GM21529 (cell line): ENCODE measurements at regions not wholly inside any gene's neighbourhood (a gene's known extent, or its start where the extent isn't known, plus 50 kb on each side); places are given as distances from the start of the nearest gene placed in this dataset.
"Not testable (repeated sequence)": the region's sequence is repeated elsewhere in the genome, so short reads cannot be mapped to it uniquely, and the experiment has no call there.

ENCODE experiments used
- ATAC-seq: cut with Tn5 transposase; IDR thresholded peaks from one replicate; pipeline ENCODE4 v1.9.1; 2021; ENCODE audit not compliant: unreplicated experiment

DNA sequence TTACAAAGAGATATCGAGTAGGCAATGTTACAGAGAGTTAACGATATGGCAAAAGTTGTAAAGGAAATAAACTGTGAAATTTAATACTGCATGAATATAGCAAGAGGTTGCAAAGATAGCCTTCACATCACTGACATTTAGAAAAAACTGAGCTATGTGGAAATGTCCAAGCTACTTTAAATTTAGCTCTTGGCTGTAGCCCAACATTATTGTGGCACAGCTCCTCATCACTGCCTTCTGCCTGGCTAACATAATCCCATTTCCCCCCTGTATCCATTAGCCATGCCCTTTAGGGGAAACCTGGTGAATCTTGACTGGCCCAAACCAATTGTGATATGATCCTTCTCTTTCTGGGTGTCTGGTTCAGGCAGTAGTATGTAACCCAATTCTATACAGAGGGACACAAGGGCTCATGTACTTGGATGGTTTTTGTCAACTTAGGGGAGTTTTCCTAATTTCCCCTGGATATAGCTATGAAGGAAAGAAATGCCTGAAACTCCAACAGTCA is 115.4 kb downstream of the PFDN4 start:
- no peak for ATAC-seq

DNA sequence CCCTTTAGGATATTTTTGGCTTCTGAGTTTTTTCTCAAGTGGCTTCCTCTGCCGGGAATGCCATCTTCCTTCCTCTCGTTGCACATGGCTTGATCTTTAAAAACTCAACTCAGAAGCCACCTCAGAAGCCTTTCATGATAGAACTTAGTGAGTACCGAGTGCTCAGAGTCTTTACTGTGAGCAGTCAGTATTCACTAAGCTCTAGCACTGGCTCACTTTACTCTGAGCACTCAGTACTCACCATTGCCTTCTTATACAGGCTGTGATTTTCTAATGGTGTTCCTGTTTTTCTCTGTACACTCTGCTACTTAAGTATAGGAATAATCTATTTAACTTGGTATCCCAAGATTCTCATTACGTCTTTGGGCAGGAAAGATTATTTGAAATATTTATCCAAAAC is 116.2 kb downstream of the PFDN4 start:
- ATAC-seq: no peak

DNA sequence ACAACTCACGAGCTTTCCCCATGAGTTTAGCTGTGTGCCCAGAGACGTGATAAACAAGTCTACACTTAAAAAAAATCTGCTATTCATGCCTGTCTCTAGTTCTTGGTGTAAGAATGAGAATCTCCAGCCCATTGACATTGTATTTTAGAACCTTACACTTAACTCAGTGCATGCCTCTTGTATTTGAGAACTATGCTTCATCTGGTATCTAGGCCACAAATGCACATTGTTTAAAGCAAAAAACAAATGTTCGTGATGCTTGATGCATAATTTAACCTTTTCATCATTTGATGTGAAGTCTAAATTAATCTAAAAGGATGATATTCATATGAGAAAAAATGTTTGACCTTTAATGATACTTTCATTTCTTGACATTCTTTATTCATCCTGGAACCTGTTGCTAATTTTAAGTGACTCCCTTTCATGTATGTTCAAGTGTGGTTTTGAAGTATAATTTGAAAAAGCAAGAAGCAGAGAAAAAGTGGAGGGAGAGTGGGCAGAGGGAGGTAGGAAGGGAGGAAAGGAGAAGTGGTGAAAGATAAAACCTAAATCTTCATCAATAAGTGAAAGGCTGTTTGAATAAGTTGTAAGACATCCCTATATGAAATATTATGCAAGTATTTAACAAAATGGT is 116.9 kb downstream of the PFDN4 start:
- ATAC-seq: no peak

DNA sequence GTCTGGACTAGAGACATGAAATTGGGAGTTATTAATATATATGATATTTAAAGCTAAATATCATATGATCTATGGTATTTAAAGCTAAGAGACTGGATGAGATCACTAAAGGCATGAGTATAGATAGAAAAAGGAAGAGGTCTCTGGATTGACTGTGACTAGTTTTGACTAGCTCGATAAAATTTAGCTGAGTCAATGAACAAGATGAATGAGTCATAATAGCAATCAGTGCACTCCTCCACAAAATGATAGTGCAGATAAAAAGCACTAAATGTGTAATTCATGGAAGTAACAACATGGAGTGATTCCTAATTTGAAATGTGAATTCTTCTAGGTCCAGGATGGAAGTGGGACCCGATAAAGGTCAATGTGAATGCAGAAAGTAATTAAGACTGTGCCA is 127.4 kb downstream of the PFDN4 start:
- no peak for ATAC-seq

DNA sequence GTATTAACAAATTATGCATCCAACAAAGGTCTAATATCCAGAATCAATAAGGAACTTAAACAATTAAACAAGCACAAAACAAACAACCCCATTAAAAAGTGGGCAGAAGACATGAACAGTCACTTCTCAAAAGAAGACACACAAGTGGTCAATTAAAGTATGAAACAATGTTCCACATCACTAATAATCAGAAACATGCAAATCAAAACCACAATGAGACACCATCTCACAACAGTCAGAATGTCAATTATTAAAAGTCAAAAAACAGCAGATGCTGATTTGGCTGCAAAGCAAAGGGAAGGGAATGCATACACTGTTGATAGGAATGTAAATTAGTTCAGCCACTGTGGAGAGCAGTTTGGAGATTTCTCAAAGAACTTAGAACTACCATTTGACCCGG is 129.3 kb downstream of the PFDN4 start:
- ATAC-seq: no peak

DNA sequence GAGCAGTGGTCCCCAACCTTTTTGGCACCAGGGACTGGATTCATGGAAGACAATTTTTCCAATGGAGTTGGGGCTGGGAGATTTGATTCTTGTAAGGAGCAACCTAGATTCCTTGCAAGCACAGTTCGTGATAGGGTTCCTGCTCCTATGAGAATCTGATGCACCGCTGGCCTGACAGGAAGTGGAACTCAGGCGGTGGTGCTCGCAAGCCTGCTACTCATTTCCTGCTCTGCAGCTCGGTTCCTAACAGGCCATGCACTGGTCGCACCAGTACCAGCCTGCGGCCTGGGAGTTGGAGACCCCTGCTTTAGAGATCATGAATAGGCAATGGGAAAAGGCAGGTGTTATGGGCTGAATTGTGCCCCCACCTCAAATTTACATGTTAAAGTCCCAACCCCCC is 131.2 kb downstream of the PFDN4 start:
- no peak for ATAC-seq

DNA sequence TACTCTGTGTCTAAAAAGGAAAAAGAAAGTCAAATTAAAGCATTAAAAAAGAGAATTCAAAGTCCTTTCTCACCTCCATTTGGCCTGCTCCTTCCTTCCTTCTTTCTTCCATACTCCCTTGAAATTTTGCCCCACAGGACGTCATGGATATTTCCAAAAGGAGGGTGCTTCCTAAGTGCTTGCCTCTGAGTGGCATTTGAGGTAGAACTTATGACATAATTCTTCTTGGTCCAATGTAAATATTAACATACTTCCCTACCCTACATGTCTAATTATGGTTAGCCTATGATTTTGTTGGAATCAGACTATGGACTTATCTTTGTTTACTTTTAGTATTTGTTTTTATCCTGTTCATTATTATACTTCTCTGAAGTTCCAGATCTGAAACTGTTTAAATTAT is 132.3 kb downstream of the PFDN4 start:
- ATAC-seq: no peak

DNA sequence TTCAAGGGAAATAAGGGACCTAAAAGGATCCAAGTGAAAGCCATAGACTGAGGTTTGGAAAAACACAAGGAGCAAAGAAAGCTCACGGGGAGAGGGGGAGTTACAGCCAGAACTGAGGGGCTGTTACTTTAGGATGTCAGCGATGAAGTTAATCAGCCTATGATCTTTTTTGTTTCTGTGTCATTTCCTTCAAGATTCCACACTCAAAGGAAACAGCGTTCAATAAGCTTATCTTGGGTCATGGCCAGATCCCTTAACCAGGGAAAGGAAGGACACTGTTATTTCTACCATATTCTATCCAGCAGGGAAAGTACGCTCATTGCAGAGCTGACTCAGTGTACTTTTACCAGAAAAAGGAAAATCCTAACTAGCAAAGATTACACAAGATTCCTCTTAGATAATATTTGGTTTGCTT is 132.8 kb downstream of the PFDN4 start:
- ATAC-seq: no peak

DNA sequence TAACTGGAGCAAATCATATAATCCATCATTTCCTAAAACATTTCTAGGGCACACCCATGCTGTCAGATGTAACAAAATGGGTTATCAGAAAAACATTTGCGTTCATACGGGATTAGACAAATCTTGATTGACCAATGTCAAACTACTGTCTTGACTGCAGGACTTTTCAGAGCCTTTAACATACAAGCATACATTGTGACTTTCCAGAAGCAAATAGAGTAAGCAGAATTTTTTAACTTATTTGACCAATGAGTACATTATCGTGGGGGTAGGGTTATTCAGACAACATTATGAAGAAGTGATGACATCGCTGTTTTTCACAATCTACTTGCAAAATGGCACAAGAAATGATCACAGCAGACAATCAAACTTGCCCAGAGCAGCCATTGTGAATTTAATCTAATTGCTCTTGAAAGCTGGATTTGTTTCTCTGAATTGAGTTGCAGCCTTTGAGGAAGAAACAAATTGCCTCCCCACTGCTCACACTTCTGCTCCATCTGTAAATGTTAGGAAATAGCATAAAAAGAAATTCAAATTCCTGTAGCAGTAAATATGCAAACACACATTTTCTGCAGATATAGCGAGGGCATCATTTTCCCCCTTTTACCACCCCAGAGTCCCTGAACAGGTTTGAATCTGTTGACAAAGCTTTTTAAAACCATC is 133.0 kb upstream of the DOK5 start:
- no peak for ATAC-seq

DNA sequence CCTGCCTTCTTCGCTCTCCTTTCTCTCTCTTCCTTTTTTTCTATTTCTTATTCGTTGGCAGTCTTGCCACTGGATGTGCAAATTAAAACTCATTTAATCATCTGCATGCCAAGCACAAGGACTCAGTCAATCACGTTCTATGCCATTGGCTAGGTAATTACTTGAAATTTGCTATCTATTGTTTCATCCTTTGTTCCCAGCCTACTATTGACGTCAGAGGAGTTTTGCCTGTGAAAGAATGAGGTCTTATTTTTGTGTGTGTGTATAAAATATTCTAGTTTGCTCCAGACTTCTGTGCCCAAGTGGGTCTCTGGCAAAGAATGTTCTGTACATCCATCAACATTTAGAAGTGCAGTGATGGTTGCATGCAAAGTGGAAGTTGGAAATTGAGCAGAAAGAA is 132.3 kb upstream of the DOK5 start:
- no peak for ATAC-seq

DNA sequence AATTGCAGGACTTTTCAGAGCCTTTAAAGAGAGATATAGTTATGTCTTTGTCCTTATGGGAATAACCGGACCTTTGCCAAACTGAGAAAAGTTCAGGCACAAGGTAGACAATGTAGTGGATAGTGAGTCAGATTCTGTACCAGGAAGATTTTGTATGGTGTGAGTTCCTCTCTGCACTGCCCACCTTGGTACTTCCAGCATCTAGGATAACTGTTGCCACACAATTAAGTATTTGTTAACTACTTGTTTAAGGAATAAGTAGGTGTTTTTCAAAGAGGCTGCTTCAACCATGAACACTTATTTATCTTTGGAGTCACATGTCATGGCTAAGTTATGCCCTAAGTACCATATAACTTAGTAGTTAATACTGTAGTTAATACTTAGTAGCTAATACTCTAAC is 131.8 kb upstream of the DOK5 start:
- ATAC-seq: no peak

DNA sequence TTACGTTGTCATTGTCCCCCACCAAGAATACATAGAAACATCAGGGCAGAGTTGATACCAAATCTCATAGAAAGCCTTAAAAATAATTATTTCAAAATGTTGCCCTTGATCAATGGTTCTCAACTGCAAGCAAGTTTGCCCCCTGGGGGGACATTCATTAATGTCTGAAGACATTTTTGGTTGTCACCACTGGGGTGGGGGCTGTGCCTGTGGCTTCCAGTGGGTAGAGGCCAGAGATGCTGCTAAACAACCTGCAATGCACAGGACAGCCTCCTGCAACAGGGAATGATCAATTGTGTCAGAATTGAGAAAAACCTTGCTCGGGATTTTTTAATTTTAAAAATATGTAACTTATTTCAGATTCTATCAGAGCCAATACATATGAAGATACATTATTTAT is 130.6 kb upstream of the DOK5 start:
- no peak for ATAC-seq

DNA sequence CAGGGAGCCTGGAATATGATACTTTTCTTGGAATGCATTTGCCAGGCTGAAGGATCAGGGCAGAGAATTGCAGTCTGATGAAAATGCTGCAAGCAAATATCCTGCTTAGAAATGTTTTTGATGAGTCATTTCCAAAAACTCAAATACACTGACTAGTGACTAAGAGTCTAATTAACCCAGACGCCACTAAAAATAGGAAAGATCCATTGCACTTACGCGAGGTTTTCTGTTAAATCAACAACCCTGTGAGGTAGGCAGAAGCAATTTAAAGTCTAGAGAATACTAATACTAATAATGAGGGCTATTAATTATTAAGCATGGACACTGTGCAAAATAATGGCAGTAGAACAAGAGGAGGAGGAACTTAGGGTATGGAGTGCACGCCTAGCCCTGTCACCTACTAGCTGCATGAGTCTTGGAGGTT is 130.1 kb upstream of the DOK5 start:
- peak; percentile 61 for ATAC-seq

DNA sequence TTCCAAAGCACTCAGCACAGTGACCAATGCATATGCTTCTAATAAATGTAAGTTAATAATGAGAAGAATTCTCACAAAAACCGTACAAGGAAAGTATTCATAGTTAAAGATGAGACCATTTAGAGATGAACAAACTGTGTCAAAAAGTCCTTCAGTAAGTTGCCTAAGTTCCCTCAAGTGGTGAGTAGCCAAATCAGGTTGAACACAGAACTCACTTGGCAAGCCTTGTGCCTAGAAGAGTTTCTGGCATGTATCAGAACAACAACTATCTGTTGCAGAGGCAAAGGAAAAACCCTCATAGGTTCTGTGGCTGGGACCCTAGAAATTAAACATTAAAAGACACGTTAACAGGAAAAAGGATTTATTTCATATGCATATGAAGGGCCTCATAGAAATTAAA is 129.6 kb upstream of the DOK5 start:
- ATAC-seq: no peak

DNA sequence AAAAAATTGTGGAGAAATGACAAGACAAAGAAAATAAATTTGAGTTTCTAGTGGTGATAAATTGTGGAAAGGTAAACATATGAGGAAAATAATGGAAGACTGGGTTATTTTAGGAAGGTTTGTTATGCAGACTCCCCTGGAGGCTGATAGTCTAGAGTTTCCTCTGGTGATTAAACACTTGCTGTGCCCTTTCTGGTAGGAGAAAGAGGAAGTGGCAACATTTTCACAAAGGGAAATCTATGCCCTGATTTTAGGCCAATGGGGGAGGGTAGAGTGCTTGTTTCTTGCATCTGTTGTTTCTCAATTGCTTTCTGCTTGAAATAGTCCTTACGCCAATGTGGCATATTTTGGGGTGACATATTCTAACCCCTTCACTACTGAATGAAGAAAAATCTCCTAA is 129.1 kb upstream of the DOK5 start:
- no peak for ATAC-seq

DNA sequence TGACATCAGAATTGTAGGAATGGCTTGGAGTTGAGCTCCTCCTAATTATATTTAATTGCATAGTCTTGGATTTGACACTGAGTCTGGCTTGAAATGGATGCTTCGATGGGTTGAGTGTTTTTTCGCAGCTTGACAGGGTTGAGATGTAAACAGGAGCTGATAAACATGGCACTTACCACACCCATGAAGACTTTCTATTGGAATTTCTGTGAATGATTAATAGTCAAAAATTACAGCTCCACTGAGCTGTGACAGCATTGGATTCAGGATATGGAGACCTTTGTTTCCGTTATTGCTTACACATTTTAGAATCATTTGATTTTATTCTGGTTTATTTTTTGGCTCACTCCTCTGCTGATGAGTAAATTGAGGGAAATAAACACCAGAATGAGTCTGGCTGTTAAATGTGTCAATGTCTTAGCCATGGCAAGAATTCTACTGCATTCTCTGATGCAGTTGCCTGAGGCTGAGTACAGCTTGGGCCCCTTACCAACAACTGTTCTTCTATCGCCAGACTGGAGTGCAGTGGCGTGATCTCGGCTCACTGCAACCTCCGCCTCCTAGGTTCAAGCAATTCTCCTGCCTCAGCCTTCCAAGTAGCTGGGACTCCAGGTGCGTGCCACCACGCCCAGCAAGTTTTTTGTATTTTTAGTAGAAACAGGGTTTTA is 128.1 kb upstream of the DOK5 start:
- no peak for ATAC-seq

DNA sequence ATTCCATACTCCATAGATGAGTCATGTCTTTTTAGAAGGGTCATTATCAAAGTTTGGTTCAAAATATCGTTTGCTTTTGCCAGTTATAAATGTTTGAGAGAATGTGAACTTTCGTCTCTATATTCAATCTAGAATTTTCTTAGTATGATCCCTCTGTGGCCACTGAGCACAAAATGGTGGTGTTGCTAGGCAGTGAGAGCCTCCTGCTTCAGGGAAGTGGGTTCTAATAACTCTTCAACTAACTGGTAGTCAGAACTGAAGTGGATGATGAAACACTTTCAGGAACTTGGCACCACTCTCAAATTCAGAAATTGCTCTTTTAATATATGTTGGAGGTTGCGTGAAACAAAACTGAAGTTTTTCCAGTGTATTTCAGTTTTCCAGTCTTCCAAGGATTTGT is 125.0 kb upstream of the DOK5 start:
- ATAC-seq: no peak

DNA sequence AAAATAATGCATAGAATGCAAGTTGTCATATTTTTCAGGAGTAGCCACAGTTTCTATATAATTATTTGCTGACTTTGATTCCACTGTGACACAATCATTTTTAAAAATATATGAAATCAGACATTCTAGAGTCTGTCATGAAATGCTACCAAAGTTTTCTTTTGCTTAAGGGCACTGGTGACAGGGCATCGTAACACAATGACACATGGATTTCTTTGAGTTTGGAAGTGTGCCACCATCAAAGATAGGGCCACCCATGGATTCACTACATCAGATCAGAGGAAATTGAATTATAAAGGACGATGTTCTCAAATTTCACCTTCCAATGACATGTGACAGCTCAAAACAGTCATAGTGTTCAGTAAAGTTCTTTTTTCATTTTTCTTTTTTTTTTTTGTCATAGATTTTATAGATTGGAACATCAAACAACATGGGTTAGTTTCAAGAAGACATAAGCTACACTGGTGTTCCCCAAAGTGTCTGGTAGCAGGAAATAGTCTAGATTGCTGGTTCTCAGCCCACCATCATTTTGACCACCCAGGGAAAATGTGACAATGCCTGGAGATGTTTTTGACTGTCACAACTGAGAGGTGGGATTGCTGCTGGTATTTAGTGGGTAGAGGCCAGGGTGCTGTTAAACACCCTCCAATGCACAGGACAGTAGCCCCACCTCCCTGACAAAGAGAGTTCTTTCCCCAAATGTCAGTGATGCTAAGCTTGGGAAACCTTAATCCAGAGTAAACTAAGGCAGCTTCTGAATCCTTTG is 123.8 kb upstream of the DOK5 start:
- ATAC-seq: no peak

DNA sequence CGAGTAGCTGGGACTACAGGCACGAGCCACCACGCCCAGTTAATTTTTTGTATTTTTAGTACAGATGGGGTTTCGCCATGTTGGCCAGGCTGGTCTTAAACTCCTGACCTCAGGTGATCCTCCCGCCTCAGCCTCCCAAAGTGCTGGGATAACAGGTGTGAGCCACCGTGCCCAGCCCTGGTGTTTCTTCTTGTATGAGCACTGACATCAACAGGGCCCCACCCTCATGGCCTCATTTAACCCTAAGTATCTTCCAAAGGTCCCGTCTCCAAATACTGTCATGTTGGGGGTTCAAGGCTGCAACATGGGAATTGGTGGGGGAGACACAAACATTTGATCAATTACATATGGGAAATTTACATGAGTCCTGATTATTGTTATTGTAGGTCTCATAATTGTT is 122.9 kb upstream of the DOK5 start:
- not testable (repeated sequence) for ATAC-seq

DNA sequence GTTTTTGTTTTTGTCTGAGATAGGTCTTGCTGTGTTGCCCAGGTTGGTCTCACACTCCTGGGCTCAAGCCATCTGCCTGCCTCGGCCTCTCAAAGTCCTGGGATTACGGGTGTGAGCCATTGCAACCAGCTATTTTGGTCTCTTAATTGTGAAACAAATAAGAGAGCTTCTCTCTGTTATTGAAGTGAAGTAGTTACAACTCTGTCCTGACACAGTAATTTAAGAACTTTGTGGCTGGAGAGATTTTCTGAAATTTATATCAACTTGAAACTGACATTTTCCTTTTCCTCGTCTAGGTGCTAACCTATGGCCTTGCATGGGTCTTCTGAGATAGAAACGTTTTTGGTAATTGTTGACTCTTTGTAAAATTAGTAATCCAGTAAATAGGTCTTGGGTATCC is 122.1 kb upstream of the DOK5 start:
- ATAC-seq: no peak

DNA sequence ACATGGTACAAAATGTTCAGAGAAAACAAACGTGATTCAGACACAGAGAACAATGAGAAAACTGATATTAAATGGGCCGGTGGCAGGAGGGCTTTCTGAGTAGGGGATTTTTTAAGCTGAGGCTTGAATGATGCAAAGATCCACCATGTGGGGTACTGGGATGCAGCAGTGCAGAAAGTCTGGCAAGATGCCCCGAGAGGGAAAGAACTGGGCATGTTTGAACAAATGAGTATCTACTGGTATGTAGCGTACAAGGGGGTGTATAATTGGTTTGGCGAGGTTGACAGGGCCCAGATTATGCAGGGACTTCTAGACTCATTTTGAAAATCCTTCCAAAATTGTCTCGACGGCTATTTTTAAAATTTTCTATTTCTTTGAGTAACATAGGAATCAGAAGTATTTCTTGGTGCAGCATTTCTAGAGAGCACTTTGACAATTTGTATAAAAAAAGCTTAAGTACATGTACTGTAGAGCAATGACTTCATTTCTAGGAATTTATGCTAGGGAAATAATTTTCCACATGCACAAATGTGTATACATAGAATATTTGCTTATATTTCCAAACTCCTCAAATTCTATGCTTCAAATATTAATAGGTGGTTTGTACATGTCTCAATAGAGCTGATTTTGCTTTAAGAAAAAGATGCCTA is 119.6 kb upstream of the DOK5 start:
- ATAC-seq: no peak
